Natural killer cell treated with Interleukin-12 subunit alpha and Interleukin-12 subunit beta and Interleukin-15 and Interleukin-18, amount 100 ng/mL, for 72 hours (primary cell): ENCODE measurements at regions not wholly inside any gene's neighbourhood (a gene's known extent, or its start where the extent isn't known, plus 50 kb on each side); places are given as distances from the start of the nearest gene placed in this dataset.

Experiments used
- ATAC-seq, 2 donors: fragments of 150-1000 bp; cut with Tn5 transposase in 1 of 2; sonication (Bioruptor Pico), chemical (Tn5 transposase) in 1 of 2; 2 replicates each; pipeline ENCODE4 v1.10.0; 2021
- DNase-seq: peaks from one replicate; pipeline ENCODE4 v3.0.0; 2022; ENCODE audit warnings: low spot score
- H3K27ac Mint-ChIP-seq, 2 donors: 1 replicate in 1 of 2; 2 replicates in 1 of 2; pipeline ENCODE4 v1.8.0; 2022; ENCODE audit warnings: mixed read lengths in 2 of 2, mild to moderate bottlenecking in 1 of 2, moderate library complexity in 1 of 2
- H3K27me3 Mint-ChIP-seq, 2 donors: 1 replicate in 1 of 2; 2 replicates in 1 of 2; pipeline ENCODE4 v1.8.0; 2022; ENCODE audit warnings: mixed read lengths in 2 of 2
- H3K36me3 Mint-ChIP-seq: one replicate; pipeline ENCODE4 v1.8.0; 2022; ENCODE audit warnings: mixed read lengths
- H3K4me1 Mint-ChIP-seq, 2 donors: 1 replicate in 1 of 2; 2 replicates in 1 of 2; pipeline ENCODE4 v1.8.0; 2022; ENCODE audit warnings: low read depth in 2 of 2, mixed read lengths in 2 of 2, mild to moderate bottlenecking in 1 of 2
- H3K4me3 Mint-ChIP-seq: one replicate; pipeline ENCODE4 v1.8.0; 2022; ENCODE audit warnings: mixed read lengths
- H3K9me3 Mint-ChIP-seq: 2 replicates; pipeline ENCODE4 v1.8.0; 2022; ENCODE audit warnings: mixed read lengths

DNA sequence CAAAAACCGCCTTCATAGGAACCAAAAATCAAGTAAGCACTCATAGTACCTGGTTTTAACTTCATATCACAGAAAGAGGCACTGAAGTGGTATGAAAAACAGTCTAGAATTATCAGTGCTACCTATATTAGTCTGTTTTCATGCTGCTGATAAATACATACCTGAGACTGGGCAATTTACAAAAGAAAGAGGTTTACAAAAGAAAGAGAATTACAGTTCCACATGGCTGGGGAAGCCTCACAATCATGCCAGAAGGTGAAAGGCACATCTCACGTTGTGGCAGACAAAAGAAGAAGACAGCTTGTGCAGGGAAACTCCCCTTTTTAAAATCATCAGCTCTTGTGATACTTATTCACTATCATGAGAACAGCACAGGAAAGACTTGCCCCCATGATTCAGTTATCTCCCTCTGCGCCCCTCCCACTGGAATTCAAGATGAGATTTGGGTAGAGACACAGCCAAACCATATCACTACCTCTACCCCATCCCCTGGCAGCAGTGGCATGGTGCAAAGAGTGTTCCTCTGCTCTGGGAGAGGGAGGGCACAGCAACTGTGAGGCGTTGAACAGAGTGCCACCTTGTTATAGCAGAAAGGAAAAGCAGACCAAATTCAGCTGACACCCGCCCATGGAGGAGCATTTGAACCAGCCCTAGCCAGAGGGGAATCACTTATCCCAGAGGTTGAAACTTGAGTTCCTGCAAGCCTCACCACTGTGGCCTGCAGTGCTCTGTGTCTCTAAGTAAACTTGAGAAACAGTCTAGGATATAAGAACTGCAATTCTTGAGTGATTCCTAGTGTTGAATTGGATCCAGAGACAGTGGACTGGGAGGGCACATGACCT is 61.9 kb upstream of the PTPRZ1 start:
- no peak for ATAC-seq
- Mint-ChIP-seq H3K9me3 (peaks cover 15% of the 10 kb centered on the region), H3K4me1 (no peaks in the 10 kb centered on the region), H3K27ac (no peak overlapping the region), H3K36me3 (peaks cover 4% of the 10 kb centered on the region), H3K27me3 (no peaks in the 10 kb centered on the region), H3K4me3 (no peak overlapping the region)
- DNase-seq: no peak

DNA sequence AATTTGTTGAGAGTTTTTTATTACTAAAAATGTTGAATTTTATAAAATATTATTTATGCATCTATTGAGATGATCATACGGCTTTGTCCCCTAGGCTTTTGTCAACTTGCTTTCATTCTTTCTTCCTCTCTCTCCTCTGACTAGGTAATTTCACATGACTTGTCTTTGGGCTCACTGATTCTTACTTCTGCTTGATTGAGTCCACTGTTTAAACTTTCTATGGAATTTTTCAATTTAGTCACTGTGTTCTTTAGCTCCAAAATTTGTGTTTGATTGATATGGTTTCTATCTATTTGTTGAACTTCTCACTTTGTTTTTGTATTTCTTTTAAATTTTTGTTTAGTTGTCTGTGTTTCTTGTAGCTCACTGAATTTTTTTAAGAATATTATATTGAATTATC is 65.9 kb upstream of the PTPRZ1 start:
- DNase-seq (no peak), ATAC-seq (no peak)
- peaks cover 4% of the 10 kb centered on the region for H3K36me3 Mint-ChIP-seq
- H3K27ac Mint-ChIP-seq: no peak overlapping the region
- H3K4me1 Mint-ChIP-seq: no peaks in the 10 kb centered on the region
- no peaks in the 10 kb centered on the region for H3K27me3 Mint-ChIP-seq
- H3K9me3 Mint-ChIP-seq: peaks cover 12% of the 10 kb centered on the region
- no peak overlapping the region for H3K4me3 Mint-ChIP-seq

DNA sequence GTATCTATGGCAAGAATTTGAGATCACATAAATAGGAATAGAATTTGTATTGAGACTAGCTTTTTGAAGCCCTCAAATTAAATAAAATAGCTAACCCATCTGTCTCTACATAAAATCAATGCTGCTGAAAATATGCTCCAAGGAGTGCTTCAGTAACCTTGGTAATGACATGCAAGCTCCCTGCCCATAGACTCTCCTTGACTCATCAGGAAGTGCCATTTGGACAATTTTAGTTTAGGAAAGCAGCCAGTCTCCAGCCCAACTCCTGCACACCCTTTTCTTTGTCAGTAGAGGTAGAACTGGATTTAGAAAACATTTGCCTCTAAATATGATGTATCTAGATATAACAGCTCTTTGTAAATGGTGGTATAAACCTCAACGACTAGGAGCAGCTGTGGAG is 69.9 kb upstream of the PTPRZ1 start:
- Mint-ChIP-seq H3K27ac (no peak overlapping the region), H3K36me3 (peaks cover 4% of the 10 kb centered on the region), H3K27me3 (no peaks in the 10 kb centered on the region), H3K4me1 (no peaks in the 10 kb centered on the region), H3K9me3 (peaks cover 2% of the 10 kb centered on the region), H3K4me3 (no peak overlapping the region)
- no peak for ATAC-seq
- no peak for DNase-seq

- ATAC-seq: no peak
- H3K9me3 Mint-ChIP-seq: no peaks in the 10 kb centered on the region
- no peak overlapping the region for H3K4me3 Mint-ChIP-seq
- no peaks in the 10 kb centered on the region for H3K27me3 Mint-ChIP-seq
- H3K36me3 Mint-ChIP-seq: no peaks in the 10 kb centered on the region
- H3K4me1 Mint-ChIP-seq: no peaks in the 10 kb centered on the region
- DNase-seq: no peak
- no peak overlapping the region for H3K27ac Mint-ChIP-seq
These were observed 71.9 kb upstream of the PTPRZ1 start for GRCh38 chr7:121800916-121801675.

GRCh38 chr7:121798896-121799295 is 74.1 kb upstream of the PTPRZ1 start:
- Mint-ChIP-seq H3K9me3 (peaks cover 2% of the 10 kb centered on the region), H3K4me1 (no peaks in the 10 kb centered on the region), H3K36me3 (no peaks in the 10 kb centered on the region), H3K27me3 (no peaks in the 10 kb centered on the region), H3K27ac (no peak overlapping the region), H3K4me3 (no peak overlapping the region)
- DNase-seq: no peak
- no peak for ATAC-seq

- Mint-ChIP-seq H3K36me3 (no peaks in the 10 kb centered on the region), H3K4me1 (no peaks in the 10 kb centered on the region), H3K9me3 (peaks cover 2% of the 10 kb centered on the region), H3K4me3 (no peak overlapping the region), H3K27me3 (no peaks in the 10 kb centered on the region), H3K27ac (no peak overlapping the region)
- no peak for DNase-seq
- no peak for ATAC-seq
These were observed 74.5 kb upstream of the PTPRZ1 start for GRCh38 chr7:121798453-121798840.

GRCh38 chr7:121797657-121798452 is 75.1 kb upstream of the PTPRZ1 start:
- no peak overlapping the region for H3K27ac Mint-ChIP-seq
- no peak for ATAC-seq
- peaks cover 2% of the 10 kb centered on the region for H3K9me3 Mint-ChIP-seq
- H3K36me3 Mint-ChIP-seq: no peaks in the 10 kb centered on the region
- H3K27me3 Mint-ChIP-seq: no peaks in the 10 kb centered on the region
- no peaks in the 10 kb centered on the region for H3K4me1 Mint-ChIP-seq
- H3K4me3 Mint-ChIP-seq: no peak overlapping the region
- DNase-seq: no peak

DNA sequence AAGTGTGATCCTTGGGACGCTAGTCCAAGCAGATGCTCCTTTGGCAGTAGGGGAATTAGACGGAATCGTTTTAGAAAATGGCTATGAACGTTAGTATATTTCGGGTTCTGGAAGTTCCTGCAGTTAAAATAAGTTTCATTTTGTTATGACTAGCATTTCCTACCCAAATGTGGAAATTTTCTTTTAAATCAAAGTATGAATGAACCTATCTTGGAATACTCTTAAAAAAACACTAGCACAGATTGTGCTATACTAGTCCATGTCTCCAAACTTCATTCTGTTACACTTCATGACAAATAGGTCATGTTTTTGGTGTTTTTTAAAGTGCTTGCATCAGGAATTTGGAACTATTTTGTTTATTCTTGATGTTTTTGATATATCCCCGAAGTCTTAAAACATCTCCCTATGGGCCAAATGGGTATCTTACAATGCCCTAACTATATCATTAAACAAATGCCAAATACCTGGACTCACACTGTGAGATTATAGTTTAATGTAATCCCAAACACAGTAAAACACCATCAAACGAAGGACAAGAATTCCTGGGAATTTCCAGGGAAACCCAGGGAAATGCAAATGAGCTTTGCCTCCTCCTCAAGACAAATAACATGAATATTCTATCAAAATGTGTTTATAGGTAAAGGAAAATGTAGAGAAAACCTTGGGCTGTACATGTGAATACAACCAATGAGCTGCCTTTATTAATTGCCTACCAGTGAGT is 75.9 kb upstream of the PTPRZ1 start:
- no peaks in the 10 kb centered on the region for H3K4me1 Mint-ChIP-seq
- no peak for ATAC-seq

DNA sequence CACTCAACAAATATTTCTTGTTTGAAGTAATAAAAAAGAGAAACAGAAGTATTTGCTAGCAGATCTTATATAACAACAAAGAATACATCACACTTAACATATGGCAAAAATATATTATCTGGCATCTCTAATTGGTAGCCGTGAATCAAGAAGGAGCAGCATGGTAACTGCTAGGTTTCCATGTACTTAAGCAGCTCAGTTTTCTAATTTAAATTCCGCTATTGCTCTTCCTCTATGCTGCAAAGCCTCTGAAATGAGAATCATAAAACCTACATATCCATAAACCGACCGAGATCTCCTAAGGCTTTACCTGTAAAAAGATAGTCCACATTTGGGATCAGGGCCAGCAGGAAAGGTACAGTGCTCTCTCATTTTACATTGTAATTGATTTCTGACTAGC is 76.6 kb upstream of the PTPRZ1 start:
- no peaks in the 10 kb centered on the region for H3K27me3 Mint-ChIP-seq
- H3K9me3 Mint-ChIP-seq: peaks cover 2% of the 10 kb centered on the region
- DNase-seq (no peak), ATAC-seq (no peak)
- no peak overlapping the region for H3K4me3 Mint-ChIP-seq
- H3K4me1 Mint-ChIP-seq: no peaks in the 10 kb centered on the region
- no peak overlapping the region for H3K27ac Mint-ChIP-seq
- H3K36me3 Mint-ChIP-seq: no peaks in the 10 kb centered on the region

More for the DNA sequence above, 75.9 kb upstream of the PTPRZ1 start:
- H3K27ac Mint-ChIP-seq: no peak overlapping the region
- no peaks in the 10 kb centered on the region for H3K27me3 Mint-ChIP-seq
- H3K9me3 Mint-ChIP-seq: peaks cover 2% of the 10 kb centered on the region
- no peak overlapping the region for H3K4me3 Mint-ChIP-seq
- no peak for DNase-seq
- H3K36me3 Mint-ChIP-seq: no peaks in the 10 kb centered on the region

DNA sequence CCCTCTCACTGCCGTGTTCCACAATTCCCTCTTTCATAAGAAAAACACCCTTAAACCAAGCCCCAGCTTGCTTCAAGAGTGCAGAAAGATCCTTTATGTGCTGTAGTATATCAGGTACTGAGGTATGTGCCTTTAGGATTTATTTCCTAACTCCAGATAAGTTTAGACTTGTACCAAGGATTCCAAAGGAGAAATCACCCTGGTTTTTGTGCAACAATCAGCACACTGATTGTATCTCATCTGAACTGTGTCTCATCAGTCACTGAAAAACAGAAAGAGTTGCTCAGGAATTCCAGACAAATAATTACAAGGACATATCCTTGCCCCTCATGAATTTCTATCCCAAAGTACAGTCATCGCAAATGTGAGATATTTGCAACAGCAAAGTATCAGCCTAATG is 77.2 kb upstream of the PTPRZ1 start:
- Mint-ChIP-seq H3K4me3 (no peak overlapping the region), H3K9me3 (peaks cover 2% of the 10 kb centered on the region), H3K27me3 (no peaks in the 10 kb centered on the region), H3K4me1 (no peaks in the 10 kb centered on the region), H3K36me3 (no peaks in the 10 kb centered on the region), H3K27ac (no peak overlapping the region)
- ATAC-seq (no peak), DNase-seq (no peak)

GRCh38 chr7:121793716-121794115 is 79.2 kb upstream of the PTPRZ1 start:
- no peaks in the 10 kb centered on the region for H3K27me3 Mint-ChIP-seq
- no peak overlapping the region for H3K4me3 Mint-ChIP-seq
- no peaks in the 10 kb centered on the region for H3K4me1 Mint-ChIP-seq
- H3K36me3 Mint-ChIP-seq: no peaks in the 10 kb centered on the region
- DNase-seq (no peak), ATAC-seq (no peak)
- H3K27ac Mint-ChIP-seq: no peak overlapping the region
- peaks cover 2% of the 10 kb centered on the region for H3K9me3 Mint-ChIP-seq

- H3K36me3 Mint-ChIP-seq: no peaks in the 10 kb centered on the region
- no peak for DNase-seq
- no peak overlapping the region for H3K27ac Mint-ChIP-seq
- H3K4me1 Mint-ChIP-seq: no peaks in the 10 kb centered on the region
- ATAC-seq: no peak
- H3K27me3 Mint-ChIP-seq: no peaks in the 10 kb centered on the region
- H3K4me3 Mint-ChIP-seq: no peak overlapping the region
- H3K9me3 Mint-ChIP-seq: no peaks in the 10 kb centered on the region
These were observed 95.3 kb upstream of the PTPRZ1 start for GRCh38 chr7:121777672-121778071.

- no peak overlapping the region for H3K27ac Mint-ChIP-seq
- DNase-seq (no peak), ATAC-seq (no peak)
- H3K4me1 Mint-ChIP-seq: no peaks in the 10 kb centered on the region
- H3K27me3 Mint-ChIP-seq: no peaks in the 10 kb centered on the region
- no peaks in the 10 kb centered on the region for H3K36me3 Mint-ChIP-seq
- H3K9me3 Mint-ChIP-seq: peaks cover 9% of the 10 kb centered on the region
- H3K4me3 Mint-ChIP-seq: no peak overlapping the region
These were observed 98.4 kb upstream of the PTPRZ1 start for GRCh38 chr7:121774563-121774962.
